ENCODE measurements at regions not wholly inside any gene's neighbourhood (a gene's known extent, or its start where the extent isn't known, plus 50 kb on each side); places are given as distances from the start of the nearest gene placed in this dataset.

DNA sequence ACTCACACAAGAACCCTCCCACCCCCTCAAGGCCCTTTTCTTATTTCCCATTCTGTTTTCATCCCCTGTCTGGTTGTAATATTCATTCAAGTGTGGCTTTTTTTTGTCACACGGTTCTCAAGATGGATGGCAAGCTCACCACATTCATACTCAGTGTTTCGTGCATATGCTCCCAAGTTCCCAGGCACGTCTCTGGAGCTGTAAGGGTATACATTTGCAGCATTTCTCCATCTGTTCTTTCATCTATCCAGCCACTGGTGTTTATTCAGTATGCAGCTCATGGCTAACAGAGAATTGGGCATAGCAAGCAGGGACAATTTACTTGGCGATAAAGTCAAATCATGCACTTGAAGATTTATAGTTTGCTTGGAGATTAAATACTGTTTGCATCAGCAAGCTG is 212.1 kb downstream of the GRIN2B start (continued):
- TF ChIP-seq, protein P1, sequence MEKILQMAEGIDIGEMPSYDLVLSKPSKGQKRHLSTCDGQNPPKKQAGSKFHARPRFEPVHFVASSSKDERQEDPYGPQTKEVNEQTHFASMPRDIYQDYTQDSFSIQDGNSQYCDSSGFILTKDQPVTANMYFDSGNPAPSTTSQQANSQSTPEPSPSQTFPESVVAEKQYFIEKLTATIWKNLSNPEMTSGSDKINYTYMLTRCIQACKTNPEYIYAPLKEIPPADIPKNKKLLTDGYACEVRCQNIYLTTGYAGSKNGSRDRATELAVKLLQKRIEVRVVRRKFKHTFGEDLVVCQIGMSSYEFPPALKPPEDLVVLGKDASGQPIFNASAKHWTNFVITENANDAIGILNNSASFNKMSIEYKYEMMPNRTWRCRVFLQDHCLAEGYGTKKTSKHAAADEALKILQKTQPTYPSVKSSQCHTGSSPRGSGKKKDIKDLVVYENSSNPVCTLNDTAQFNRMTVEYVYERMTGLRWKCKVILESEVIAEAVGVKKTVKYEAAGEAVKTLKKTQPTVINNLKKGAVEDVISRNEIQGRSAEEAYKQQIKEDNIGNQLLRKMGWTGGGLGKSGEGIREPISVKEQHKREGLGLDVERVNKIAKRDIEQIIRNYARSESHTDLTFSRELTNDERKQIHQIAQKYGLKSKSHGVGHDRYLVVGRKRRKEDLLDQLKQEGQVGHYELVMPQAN (conservative IDR thresholded peaks at IDR 0.05): no peak
- TF ChIP-seq, protein P2, sequence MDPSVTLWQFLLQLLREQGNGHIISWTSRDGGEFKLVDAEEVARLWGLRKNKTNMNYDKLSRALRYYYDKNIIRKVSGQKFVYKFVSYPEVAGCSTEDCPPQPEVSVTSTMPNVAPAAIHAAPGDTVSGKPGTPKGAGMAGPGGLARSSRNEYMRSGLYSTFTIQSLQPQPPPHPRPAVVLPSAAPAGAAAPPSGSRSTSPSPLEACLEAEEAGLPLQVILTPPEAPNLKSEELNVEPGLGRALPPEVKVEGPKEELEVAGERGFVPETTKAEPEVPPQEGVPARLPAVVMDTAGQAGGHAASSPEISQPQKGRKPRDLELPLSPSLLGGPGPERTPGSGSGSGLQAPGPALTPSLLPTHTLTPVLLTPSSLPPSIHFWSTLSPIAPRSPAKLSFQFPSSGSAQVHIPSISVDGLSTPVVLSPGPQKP (IDR thresholded peaks at IDR 0.05; ENCODE audit: low read depth, low read length): no peak
- TF ChIP-seq, protein P3, sequence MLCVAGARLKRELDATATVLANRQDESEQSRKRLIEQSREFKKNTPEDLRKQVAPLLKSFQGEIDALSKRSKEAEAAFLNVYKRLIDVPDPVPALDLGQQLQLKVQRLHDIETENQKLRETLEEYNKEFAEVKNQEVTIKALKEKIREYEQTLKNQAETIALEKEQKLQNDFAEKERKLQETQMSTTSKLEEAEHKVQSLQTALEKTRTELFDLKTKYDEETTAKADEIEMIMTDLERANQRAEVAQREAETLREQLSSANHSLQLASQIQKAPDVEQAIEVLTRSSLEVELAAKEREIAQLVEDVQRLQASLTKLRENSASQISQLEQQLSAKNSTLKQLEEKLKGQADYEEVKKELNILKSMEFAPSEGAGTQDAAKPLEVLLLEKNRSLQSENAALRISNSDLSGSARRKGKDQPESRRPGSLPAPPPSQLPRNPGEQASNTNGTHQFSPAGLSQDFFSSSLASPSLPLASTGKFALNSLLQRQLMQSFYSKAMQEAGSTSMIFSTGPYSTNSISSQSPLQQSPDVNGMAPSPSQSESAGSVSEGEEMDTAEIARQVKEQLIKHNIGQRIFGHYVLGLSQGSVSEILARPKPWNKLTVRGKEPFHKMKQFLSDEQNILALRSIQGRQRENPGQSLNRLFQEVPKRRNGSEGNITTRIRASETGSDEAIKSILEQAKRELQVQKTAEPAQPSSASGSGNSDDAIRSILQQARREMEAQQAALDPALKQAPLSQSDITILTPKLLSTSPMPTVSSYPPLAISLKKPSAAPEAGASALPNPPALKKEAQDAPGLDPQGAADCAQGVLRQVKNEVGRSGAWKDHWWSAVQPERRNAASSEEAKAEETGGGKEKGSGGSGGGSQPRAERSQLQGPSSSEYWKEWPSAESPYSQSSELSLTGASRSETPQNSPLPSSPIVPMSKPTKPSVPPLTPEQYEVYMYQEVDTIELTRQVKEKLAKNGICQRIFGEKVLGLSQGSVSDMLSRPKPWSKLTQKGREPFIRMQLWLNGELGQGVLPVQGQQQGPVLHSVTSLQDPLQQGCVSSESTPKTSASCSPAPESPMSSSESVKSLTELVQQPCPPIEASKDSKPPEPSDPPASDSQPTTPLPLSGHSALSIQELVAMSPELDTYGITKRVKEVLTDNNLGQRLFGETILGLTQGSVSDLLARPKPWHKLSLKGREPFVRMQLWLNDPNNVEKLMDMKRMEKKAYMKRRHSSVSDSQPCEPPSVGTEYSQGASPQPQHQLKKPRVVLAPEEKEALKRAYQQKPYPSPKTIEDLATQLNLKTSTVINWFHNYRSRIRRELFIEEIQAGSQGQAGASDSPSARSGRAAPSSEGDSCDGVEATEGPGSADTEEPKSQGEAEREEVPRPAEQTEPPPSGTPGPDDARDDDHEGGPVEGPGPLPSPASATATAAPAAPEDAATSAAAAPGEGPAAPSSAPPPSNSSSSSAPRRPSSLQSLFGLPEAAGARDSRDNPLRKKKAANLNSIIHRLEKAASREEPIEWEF (IDR thresholded peaks at IDR 0.05; ENCODE audit: insufficient replicate concordance, low read depth, low read length): no peak
- no peak for TF ChIP-seq HDAC6 (IDR thresholded peaks at IDR 0.05; ENCODE audit: unreplicated experiment)
- TF ChIP-seq, protein P4, sequence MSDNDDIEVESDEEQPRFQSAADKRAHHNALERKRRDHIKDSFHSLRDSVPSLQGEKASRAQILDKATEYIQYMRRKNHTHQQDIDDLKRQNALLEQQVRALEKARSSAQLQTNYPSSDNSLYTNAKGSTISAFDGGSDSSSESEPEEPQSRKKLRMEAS (IDR thresholded peaks at IDR 0.05; ENCODE audit: low read depth, low read length): no peak

Data from GM12878 (cell line).